B cell (primary cell): ENCODE measurements at regions not wholly inside any gene's neighbourhood (a gene's known extent, or its start where the extent isn't known, plus 50 kb on each side); places are given as distances from the start of the nearest gene placed in this dataset.
"Not testable (repeated sequence)": the region's sequence is repeated elsewhere in the genome, so short reads cannot be mapped to it uniquely, and the experiment has no call there.

Source experiments
- ATAC-seq: fragments of 200-7000 bp; cut with Tn5 transposase; one replicate; pipeline ENCODE4 v1.10.0; 2021; ENCODE audit warnings: low read depth, mild to moderate bottlenecking, moderate number of reproducible peaks, moderate library complexity
- CTCF ChIA-PET: fragments of 350-600 bp; sonication (Branson Sonifier 250); formaldehyde crosslinking; loops from one replicate; lab custom pipeline; 2021; ENCODE audit warnings: antibody characterized with exemption, inconsistent platforms; lab: Charles Lee
- POLR2A ChIA-PET: fragments of 350-600 bp; sonication (Branson Sonifier 250); formaldehyde crosslinking; loops from one replicate; lab custom pipeline; 2021; ENCODE audit warnings: antibody characterized with exemption; lab: Charles Lee
- DNase-seq: peaks from one replicate; pipeline ENCODE4 v3.0.0; 2013
- H2AFZ ChIP-seq: 2 replicates; pipeline ENCODE4 v1.6.1; 2012; ENCODE audit warnings: mild to moderate bottlenecking, low read depth, low read length; ENCODE audit not compliant: insufficient read depth, poor library complexity, severe bottlenecking
- H3K27ac ChIP-seq, 2 donors: 1 replicate in 1 of 2; 2 replicates in 1 of 2; pipeline ENCODE4 v1.5.1; 2012 to 2013; ENCODE audit warnings: low read length in 2 of 2, mild to moderate bottlenecking in 2 of 2, moderate library complexity in 1 of 2
- H3K27me3 ChIP-seq, 4 experiments: fragments of 200-600 bp in 1 of 4; sonication (generic) in 1 of 4; replicated peaks in 1 of 4; 1 replicate in 2 of 4; 2 replicates in 2 of 4; pipeline versions ENCODE4 v1.6.1 to v1.7.0; 2013 to 2016; ENCODE audit warnings: low read length in 3 of 4, mild to moderate bottlenecking in 2 of 4, mixed read lengths in 1 of 4, moderate library complexity in 1 of 4; ENCODE audit not compliant: insufficient read depth in 4 of 4, control insufficient read depth in 3 of 4; ENCODE audit errors: control extremely low read depth in 1 of 4
- H3K36me3 ChIP-seq, 2 experiments: replicated peaks in 1 of 2; 1 replicate in 1 of 2; 2 replicates in 1 of 2; pipeline versions ENCODE4 v1.6.1 to v1.7.1; 2013; ENCODE audit warnings: low read length in 1 of 2; ENCODE audit not compliant: insufficient read depth in 2 of 2, control insufficient read depth in 1 of 2; ENCODE audit errors: control extremely low read depth in 1 of 2, extremely low read depth in 1 of 2
- H3K4me1 ChIP-seq, 2 donors: fragments of 200-600 bp in 1 of 2; sonication (generic) in 1 of 2; 1 replicate in 1 of 2; 2 replicates in 1 of 2; pipeline versions ENCODE4 v1.5.1 to v1.6.1; 2013 to 2017; ENCODE audit warnings: low read length in 2 of 2; ENCODE audit not compliant: control insufficient read depth in 2 of 2, insufficient read depth in 2 of 2
- H3K4me2 ChIP-seq: replicated peaks from 2 replicates; pipeline ENCODE3; 2012; ENCODE audit warnings: mild to moderate bottlenecking, low read depth, low read length; ENCODE audit not compliant: poor library complexity, severe bottlenecking
- H3K4me3 ChIP-seq, 5 experiments: fragments of 200-600 bp in 1 of 5; sonication (generic) in 1 of 5; 1 replicate in 3 of 5; 2 replicates in 2 of 5; pipeline versions ENCODE4 v1.5.1 to v1.7.0; 2011 to 2016; ENCODE audit warnings: low read length in 4 of 5, mild to moderate bottlenecking in 4 of 5, low read depth in 2 of 5, control low read depth in 1 of 5, moderate library complexity in 1 of 5; ENCODE audit not compliant: insufficient read depth in 1 of 5; ENCODE audit errors: control extremely low read depth in 1 of 5, extremely low read depth in 1 of 5
- H3K79me2 ChIP-seq: fragments of 200-600 bp; sonication (generic); one replicate; pipeline ENCODE4 v1.6.0; 2016; ENCODE audit warnings: low read length; ENCODE audit not compliant: control insufficient read depth, insufficient read depth
- H3K9ac ChIP-seq: fragments of 200-600 bp; sonication (generic); 2 replicates; pipeline ENCODE4 v1.6.1; 2017; ENCODE audit warnings: mild to moderate bottlenecking, low read length, moderate library complexity
- H3K9me3 ChIP-seq, 3 donors: one replicate each; pipeline versions ENCODE4 v1.6.1 to v1.7.1; 2013; ENCODE audit warnings: low read length in 2 of 3; ENCODE audit not compliant: control insufficient read depth in 2 of 3, insufficient read depth in 1 of 3; ENCODE audit errors: control extremely low read depth in 1 of 3
- H4K20me1 ChIP-seq: 2 replicates; pipeline ENCODE4 v1.6.0; 2012; ENCODE audit warnings: mild to moderate bottlenecking, low read length; ENCODE audit not compliant: insufficient read depth, control insufficient read depth, poor library complexity, severe bottlenecking
- H3K27ac Mint-ChIP-seq: one replicate; pipeline ENCODE4 v1.8.0; 2021; ENCODE audit warnings: mixed read lengths
- H3K27me3 Mint-ChIP-seq: one replicate; pipeline ENCODE4 v1.8.0; 2021; ENCODE audit warnings: mixed read lengths
- H3K4me1 Mint-ChIP-seq: one replicate; pipeline ENCODE4 v1.8.0; 2021; ENCODE audit warnings: mixed read lengths
- H3K4me3 Mint-ChIP-seq: one replicate; pipeline ENCODE4 v1.8.0; 2021; ENCODE audit warnings: mixed read lengths
- H3K9me3 Mint-ChIP-seq: one replicate; pipeline ENCODE4 v1.8.0; 2022; ENCODE audit warnings: mixed read lengths; ENCODE audit not compliant: insufficient read depth
- WGBS: methylation state at CpG from one replicate; pipeline ENCODE4 v1.1.5; 2013; ENCODE audit warnings: missing lambda C conversion rate; ENCODE audit not compliant: insufficient coverage; 5-methylcytosine and 5-hydroxymethylcytosine counted together
- intact Hi-C: fragments of 100-400 bp; cut with micrococcal nuclease; formaldehyde crosslinking; loops from one replicate; pipeline ENCODE4 v1.10.0; 2022

- H3K9me3 Mint-ChIP-seq, ATAC-seq, H3K27ac Mint-ChIP-seq, H3K4me2 ChIP-seq, CTCF ChIA-PET, H3K4me3 ChIP-seq, H3K27ac ChIP-seq, H3K9me3 ChIP-seq, H3K4me1 ChIP-seq, H3K36me3 ChIP-seq, H3K27me3 ChIP-seq, DNase-seq, H2AFZ ChIP-seq, H3K27me3 Mint-ChIP-seq, H3K4me3 Mint-ChIP-seq, intact Hi-C loops, H3K9ac ChIP-seq, H4K20me1 ChIP-seq, POLR2A ChIA-PET: not testable (repeated sequence)
- H3K4me1 Mint-ChIP-seq, result peaks cover 20% of the 10 kb centered on the region
- WGBS, result no CpG with 5 or more reads among the region's 2 CpGs
- H3K79me2 ChIP-seq, result peaks cover 23% of the 10 kb centered on the region
These were observed 64.7 kb upstream of the NUTM2F start for GRCh38 chr9:94392971-94393624.

GRCh38 chr9:94397766-94398379, 69.4 kb upstream of the NUTM2F start:
- H3K9me3 Mint-ChIP-seq, H3K4me3 Mint-ChIP-seq, H3K4me2 ChIP-seq, DNase-seq, H2AFZ ChIP-seq, H3K9ac ChIP-seq, intact Hi-C loops, ATAC-seq, H3K27me3 ChIP-seq, H3K36me3 ChIP-seq, H3K4me1 ChIP-seq, CTCF ChIA-PET, H3K9me3 ChIP-seq, POLR2A ChIA-PET, H4K20me1 ChIP-seq, H3K27me3 Mint-ChIP-seq, H3K27ac ChIP-seq, H3K27ac Mint-ChIP-seq, H3K4me3 ChIP-seq: not testable (repeated sequence)
- H3K4me1 Mint-ChIP-seq, result peaks cover 14% of the 10 kb centered on the region
- H3K79me2 ChIP-seq, result peaks cover 26% of the 10 kb centered on the region
- no CpG with 5 or more reads among the region's 3 CpGs for WGBS

- POLR2A ChIA-PET, H3K9me3 Mint-ChIP-seq, H3K27me3 ChIP-seq, H3K27me3 Mint-ChIP-seq, H3K4me3 ChIP-seq, H3K36me3 ChIP-seq, H4K20me1 ChIP-seq, H3K4me2 ChIP-seq, H3K4me1 ChIP-seq, H3K9me3 ChIP-seq, intact Hi-C loops, DNase-seq, H3K27ac ChIP-seq, ATAC-seq, H3K9ac ChIP-seq, H3K4me3 Mint-ChIP-seq, H2AFZ ChIP-seq, CTCF ChIA-PET, H3K27ac Mint-ChIP-seq: not testable (repeated sequence)
- H3K79me2 ChIP-seq, result peaks cover 26% of the 10 kb centered on the region
- peaks cover 18% of the 10 kb centered on the region for H3K4me1 Mint-ChIP-seq
- WGBS, result no CpG with 5 or more reads among the region's 4 CpGs
These were observed 72.0 kb upstream of the NUTM2F start for GRCh38 chr9:94400461-94400860.

- H3K27ac ChIP-seq, H3K36me3 ChIP-seq, H3K27ac Mint-ChIP-seq, H3K27me3 ChIP-seq, H3K27me3 Mint-ChIP-seq, ATAC-seq, H3K4me2 ChIP-seq, H3K9me3 ChIP-seq, H3K4me1 Mint-ChIP-seq, H3K4me3 Mint-ChIP-seq, DNase-seq, CTCF ChIA-PET, intact Hi-C loops, H3K9me3 Mint-ChIP-seq, H3K4me1 ChIP-seq, POLR2A ChIA-PET, H4K20me1 ChIP-seq, H2AFZ ChIP-seq, H3K4me3 ChIP-seq, H3K9ac ChIP-seq: not testable (repeated sequence)
- H3K79me2 ChIP-seq, result peaks cover 21% of the 10 kb centered on the region
- WGBS, result no CpG with 5 or more reads among the region's 1 CpG
These were observed 74.4 kb upstream of the NUTM2F start for GRCh38 chr9:94402795-94403194.
